Heart left ventricle (tissue), 13 donors: ENCODE measurements at regions not wholly inside any gene's neighbourhood (a gene's known extent, or its start where the extent isn't known, plus 50 kb on each side); places are given as distances from the start of the nearest gene placed in this dataset.

Experiments
- POLR2A ChIP-seq, 2 donors: fragments of 450-650 bp; IDR thresholded peaks; one replicate each; pipeline ENCODE4 v1.6.1; 2017; ENCODE audit warnings: antibody characterized with exemption in 2 of 2, mild to moderate bottlenecking in 2 of 2, moderate library complexity in 2 of 2
- TF ChIP-seq, protein P1 (sequence below), 12 donors: fragments of 200-600 bp; sonication (generic) in 4 of 12; IDR thresholded peaks; one replicate each; pipeline versions ENCODE4 v1.5.0 to v1.8.0; 2018 to 2022; ENCODE audit warnings: antibody characterized with exemption in 12 of 12, mild to moderate bottlenecking in 5 of 12
- donor health status: ischemic (EF 13 %, LVEDD 7.1; RV severe dilation, severe dysfunction).
- donor health status: DM: no; HTN: yes; CAD: no.
- donor health status: DM: no; HTN: no; CAD: no.
- donor health status: ischemic (EF 25% LVEDD 6.9; RV normal size, moderate dysfunction).
- donor health status: ischemic (EF 25% LVEDD 5.7; RV mildly dilated, moderate dysfunction).
- donor health status: ischemic (EF 35%, LVEDD 5.7; RV mildly dilated, moderate dysfunction).
- donor health status: nonischemic (EF 11% LVEDD 7.7; RV severe dilation, severe dysfunction).
- donor health status: DM: yes; HTN: yes; CAD: no.
- donor health status: PGD.
- donor health status: ischemic (EF 29% LVEDD 5.4; RV normal size, mild dysfunction).
- donor health status: nonischemic (EF 23%, LVEDD 6.1; RV moderate dilation, normal function).

DNA sequence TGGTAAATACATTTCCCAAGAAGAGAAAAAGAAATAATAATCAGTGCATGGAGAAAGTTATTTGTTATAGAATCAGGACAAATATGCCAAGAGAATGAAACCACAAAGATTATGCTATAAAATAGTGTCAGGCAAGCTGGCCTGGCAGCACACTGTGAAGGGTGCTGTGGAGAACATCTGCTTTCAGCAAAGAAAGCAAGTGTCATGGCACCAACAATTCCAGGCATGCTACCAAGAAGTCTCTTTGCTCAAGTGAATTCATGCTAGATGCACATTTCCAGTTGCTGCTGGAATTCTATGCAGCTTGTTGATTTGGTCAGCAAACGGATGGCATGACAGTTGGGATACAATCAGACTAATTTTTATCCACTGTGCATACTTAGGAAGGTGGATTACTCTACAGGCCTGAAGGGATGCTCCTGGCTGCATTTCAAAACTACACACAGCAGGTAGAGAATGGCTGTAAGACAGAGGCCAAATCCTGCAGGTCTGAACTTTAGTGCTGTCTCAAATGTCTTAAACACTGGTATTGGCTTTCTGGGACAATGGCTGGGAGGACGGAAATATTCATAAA lies 154.6 kb upstream of the FAT1 start:
- TF ChIP-seq, protein P1, sequence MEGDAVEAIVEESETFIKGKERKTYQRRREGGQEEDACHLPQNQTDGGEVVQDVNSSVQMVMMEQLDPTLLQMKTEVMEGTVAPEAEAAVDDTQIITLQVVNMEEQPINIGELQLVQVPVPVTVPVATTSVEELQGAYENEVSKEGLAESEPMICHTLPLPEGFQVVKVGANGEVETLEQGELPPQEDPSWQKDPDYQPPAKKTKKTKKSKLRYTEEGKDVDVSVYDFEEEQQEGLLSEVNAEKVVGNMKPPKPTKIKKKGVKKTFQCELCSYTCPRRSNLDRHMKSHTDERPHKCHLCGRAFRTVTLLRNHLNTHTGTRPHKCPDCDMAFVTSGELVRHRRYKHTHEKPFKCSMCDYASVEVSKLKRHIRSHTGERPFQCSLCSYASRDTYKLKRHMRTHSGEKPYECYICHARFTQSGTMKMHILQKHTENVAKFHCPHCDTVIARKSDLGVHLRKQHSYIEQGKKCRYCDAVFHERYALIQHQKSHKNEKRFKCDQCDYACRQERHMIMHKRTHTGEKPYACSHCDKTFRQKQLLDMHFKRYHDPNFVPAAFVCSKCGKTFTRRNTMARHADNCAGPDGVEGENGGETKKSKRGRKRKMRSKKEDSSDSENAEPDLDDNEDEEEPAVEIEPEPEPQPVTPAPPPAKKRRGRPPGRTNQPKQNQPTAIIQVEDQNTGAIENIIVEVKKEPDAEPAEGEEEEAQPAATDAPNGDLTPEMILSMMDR (IDR thresholded peaks at IDR 0.05), result no peak
- TF ChIP-seq POLR2A (IDR thresholded peaks at IDR 0.05), result no peak
